ENCODE measurements at regions not wholly inside any gene's neighbourhood (a gene's known extent, or its start where the extent isn't known, plus 50 kb on each side); places are given as distances from the start of the nearest gene placed in this dataset.

DNA sequence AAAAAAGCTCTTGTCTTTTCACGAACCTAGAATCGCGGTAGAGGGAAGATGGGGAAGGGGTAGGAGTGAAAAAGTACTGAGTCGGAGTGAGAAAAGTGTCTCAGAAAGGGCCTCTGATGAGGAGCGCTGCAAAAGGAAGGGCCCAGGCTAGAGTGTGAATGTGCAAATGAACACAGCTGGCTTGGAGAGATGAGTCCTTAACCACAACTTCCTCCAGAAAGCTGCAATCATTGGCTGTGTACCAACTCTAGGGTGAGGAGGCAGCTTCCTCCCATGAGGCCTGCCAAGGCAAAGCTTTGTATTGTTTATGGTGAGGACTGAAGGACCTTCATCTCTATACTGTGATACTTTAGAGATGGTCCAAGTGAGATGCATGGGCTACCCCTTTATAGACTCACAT lies 566.9 kb upstream of the ANO5 start:
- peaks cover 22 to 39% (median 29%) of the 10 kb centered on the region in 10 experiments for H3K4me1 ChIP-seq
- no peaks in the 10 kb centered on the region for H3K36me3 ChIP-seq
- no peaks in the 10 kb centered on the region for H3K27me3 ChIP-seq
- peak overlapping the region in 10 of 11 experiments; percentile 3 to 78 (median 60); a peak in 17 of 22 replicates for H3K9ac ChIP-seq
- peak overlapping the region in 3 of 10 experiments; percentile 31 to 34 (median 31); a peak in 2 of 20 replicates for H3K4me3 ChIP-seq
- H4K20me1 ChIP-seq, result no peaks in the 10 kb centered on the region
- peak in 9 of 11 experiments; percentile 8 to 90 (median 78); a peak in 11 of 22 replicates for TF ChIP-seq Cebpa-rat (IDR thresholded peaks at IDR 0.05)
- peak overlapping the region; percentile 20 to 90 (median 82); a peak in 21 of 22 replicates for H3K27ac ChIP-seq
- peaks cover 0 to 15% (median 10%) of the 10 kb centered on the region in 11 experiments; a peak in 13 of 22 replicates for H3K9me3 ChIP-seq (replicated peaks in 1 of 11)
- H3K4me2 ChIP-seq, result peak overlapping the region; percentile 60 to 87 (median 75)

DNA sequence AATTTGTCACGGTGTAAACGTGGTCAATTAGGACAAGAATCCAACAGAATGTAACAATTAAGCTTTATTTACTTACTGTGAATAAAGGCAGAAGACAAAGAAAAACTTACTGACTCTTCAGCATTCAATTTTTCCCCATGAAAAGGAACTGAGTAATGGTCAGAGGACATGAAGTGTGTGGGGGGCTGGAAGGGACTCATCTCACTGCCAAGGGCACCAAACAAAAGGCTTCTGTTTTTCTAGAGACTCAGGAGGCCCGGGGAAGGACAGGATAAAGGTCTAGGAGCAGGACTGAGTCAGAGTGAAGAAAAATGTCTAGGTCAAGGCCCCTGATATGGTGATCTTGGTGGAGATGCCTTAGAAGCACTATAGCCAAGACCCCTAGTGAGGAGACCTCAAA lies 564.2 kb upstream of the ANO5 start:
- Histone ChIP-seq H3K4me2 (peak overlapping the region in 2 of 11 experiments; percentile 15 to 37; a peak in 2 of 22 replicates), H3K9me3 (replicated peaks in 1 of 11) (peaks cover 0 to 15% (median 10%) of the 10 kb centered on the region in 11 experiments; a peak in 13 of 22 replicates), H3K27me3 (no peaks in the 10 kb centered on the region), H3K9ac (no peak overlapping the region), H3K36me3 (no peaks in the 10 kb centered on the region), H3K4me3 (no peak overlapping the region), H3K27ac (peak overlapping the region in 5 of 11 experiments; percentile 82 to 90 (median 89); a peak in 8 of 22 replicates), H3K4me1 (peaks cover 22 to 39% (median 29%) of the 10 kb centered on the region in 10 experiments), H4K20me1 (no peaks in the 10 kb centered on the region)
- no peak for TF ChIP-seq Cebpa-rat (IDR thresholded peaks at IDR 0.05)

DNA sequence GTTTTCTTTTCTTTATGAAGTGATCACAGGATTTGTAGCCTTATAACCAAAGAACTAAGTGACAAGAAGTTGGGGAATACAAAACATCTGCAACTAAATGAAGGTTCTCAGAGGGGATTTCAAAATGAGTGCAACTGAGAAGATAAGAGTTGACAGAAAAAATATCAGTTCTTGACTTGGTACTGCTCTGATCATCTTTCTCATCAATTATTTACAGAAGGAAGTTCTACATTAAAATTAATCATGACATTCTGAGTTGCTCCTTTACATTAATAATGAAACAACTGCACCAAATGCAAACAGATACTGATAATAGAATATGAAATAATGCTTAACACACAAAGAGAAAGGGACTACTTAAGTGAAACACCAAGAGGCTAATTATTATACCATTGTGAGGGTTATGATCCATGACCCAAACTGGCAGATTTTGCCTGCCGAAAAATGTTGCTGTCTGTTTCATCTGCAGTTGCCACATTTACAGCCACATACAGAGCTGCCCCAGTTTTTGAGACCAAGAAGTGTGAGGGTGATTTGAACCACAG lies 561.9 kb upstream of the ANO5 start:
- no peak for TF ChIP-seq Cebpa-rat (IDR thresholded peaks at IDR 0.05)
- H3K4me3 ChIP-seq, result no peak overlapping the region
- peaks cover 0 to 15% (median 10%) of the 10 kb centered on the region in 11 experiments; a peak in 13 of 22 replicates for H3K9me3 ChIP-seq (replicated peaks in 1 of 11)
- H3K4me1 ChIP-seq, result peaks cover 14 to 42% (median 15%) of the 10 kb centered on the region in 10 experiments
- no peaks in the 10 kb centered on the region for H3K27me3 ChIP-seq
- no peaks in the 10 kb centered on the region for H3K36me3 ChIP-seq
- no peak overlapping the region for H3K9ac ChIP-seq
- H4K20me1 ChIP-seq, result no peaks in the 10 kb centered on the region
- no peak overlapping the region for H3K4me2 ChIP-seq
- no peak overlapping the region for H3K27ac ChIP-seq

DNA sequence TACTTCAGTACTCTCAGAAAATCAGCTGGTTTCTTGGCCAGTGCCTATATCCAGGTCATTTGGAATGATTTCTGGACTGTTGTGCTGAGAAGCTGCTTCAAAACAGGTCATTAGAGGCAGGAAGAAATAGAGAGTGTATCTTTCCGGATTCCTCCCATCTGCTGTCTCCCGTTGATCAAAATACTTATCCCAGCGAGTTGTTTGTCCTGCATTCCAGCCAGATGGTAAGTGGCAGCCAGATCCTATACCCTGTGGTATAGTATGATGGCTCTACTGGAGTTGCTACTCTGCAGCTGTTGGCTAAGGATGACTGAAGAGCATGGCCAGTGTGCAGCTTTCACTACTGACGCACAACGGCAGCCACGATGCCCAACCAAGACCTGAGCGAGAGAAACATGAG lies 560.9 kb upstream of the ANO5 start:
- Histone ChIP-seq H3K27ac (no peak overlapping the region), H3K36me3 (no peaks in the 10 kb centered on the region), H3K4me2 (no peak overlapping the region), H4K20me1 (no peaks in the 10 kb centered on the region), H3K27me3 (no peaks in the 10 kb centered on the region), H3K9me3 (replicated peaks in 1 of 11) (peaks cover 0 to 8% (median 6%) of the 10 kb centered on the region in 11 experiments; a peak in 12 of 22 replicates), H3K9ac (no peak overlapping the region), H3K4me3 (no peak overlapping the region), H3K4me1 (peaks cover 4 to 35% (median 6%) of the 10 kb centered on the region in 10 experiments)
- no peak for TF ChIP-seq Cebpa-rat (IDR thresholded peaks at IDR 0.05)

DNA sequence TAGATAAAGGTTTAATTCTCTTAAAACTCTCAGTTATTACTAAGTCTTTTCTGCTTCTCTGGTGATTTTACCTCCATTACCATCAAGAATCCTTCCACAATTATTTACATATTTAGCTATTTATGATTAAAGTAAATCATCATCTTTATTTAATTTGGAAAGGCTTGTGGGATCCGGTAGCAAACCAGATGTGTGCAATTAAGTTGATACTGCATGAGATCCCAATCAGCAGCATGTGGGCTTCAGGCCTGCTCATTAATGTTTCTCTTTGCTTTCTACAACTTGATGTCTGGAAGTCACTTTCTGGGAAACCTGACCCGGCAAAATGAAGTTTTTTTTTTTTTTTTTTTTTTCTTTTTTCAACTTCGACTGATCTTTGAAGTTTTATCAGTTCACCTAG lies 558.4 kb upstream of the ANO5 start:
- Histone ChIP-seq H3K9ac (no peak overlapping the region), H4K20me1 (no peaks in the 10 kb centered on the region), H3K4me2 (no peak overlapping the region), H3K36me3 (no peaks in the 10 kb centered on the region), H3K27me3 (no peaks in the 10 kb centered on the region), H3K9me3 (replicated peaks in 1 of 11) (no peaks in the 10 kb centered on the region), H3K4me3 (no peak overlapping the region), H3K27ac (no peak overlapping the region), H3K4me1 (peaks cover 0 to 19% (median 0%) of the 10 kb centered on the region in 10 experiments; a peak in 6 of 20 replicates)
- no peak for TF ChIP-seq Cebpa-rat (IDR thresholded peaks at IDR 0.05)

DNA sequence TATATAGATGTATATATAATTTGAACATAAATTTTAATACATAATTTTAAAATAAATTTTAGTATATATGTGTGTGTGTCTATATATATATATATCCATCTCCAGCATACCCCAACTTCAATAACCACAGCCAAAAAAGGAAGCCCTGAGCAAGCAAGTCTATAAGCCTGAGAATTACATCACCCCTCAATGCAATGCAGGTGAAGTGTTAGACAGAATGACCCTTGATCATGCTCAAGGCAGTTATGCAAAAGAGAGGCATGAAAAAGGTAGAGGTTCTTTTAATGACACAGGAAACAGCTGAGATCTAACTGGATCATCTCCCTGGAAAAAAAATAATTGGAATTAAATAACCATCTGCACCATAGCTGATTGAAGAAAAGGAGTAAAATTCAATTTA lies 557.9 kb upstream of the ANO5 start:
- Histone ChIP-seq H3K4me3 (no peak overlapping the region), H3K4me1 (peaks cover 0 to 20% (median under 1%) of the 10 kb centered on the region in 10 experiments; a peak in 9 of 20 replicates), H3K27ac (no peak overlapping the region), H3K9me3 (replicated peaks in 1 of 11) (no peaks in the 10 kb centered on the region), H4K20me1 (no peaks in the 10 kb centered on the region), H3K27me3 (no peaks in the 10 kb centered on the region), H3K36me3 (no peaks in the 10 kb centered on the region), H3K4me2 (peak overlapping the region in 3 of 11 experiments; percentile 24 to 55 (median 31); a peak in 4 of 22 replicates), H3K9ac (no peak overlapping the region)
- TF ChIP-seq Cebpa-rat (IDR thresholded peaks at IDR 0.05), result no peak

DNA sequence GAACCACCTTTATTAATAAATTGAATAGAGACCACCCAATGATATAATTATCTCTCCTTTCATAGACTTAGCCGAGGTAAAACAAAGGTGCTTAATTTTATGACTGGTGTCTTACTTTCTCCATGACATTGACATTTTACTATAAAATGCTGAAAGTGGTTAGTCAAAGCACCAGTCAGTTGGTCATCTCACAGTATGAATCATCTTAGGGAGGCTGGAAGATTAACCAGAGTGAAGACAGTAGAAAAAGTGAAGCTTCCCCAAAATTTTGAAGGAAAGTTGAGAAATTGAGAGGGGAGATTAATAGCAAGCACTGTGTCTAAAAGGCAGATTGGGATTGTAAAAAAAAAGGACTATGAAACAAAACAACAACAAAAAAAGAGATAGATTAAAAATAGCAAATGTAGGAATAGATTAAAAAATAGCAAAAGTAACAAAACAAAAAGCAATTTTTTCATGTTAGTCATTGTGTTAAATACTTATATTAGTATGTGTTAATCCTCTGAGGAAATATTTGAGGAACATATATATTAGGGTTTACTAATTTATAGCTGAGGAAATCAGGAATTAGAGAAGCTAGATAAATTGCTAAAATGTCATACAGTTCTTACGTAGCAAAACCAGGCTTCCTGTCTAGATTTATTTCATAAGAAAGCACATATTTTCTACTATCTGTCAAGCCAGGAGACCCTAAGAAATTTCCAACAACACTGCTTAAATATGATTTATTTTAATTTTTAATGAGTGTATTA lies 557.3 kb upstream of the ANO5 start:
- Histone ChIP-seq H3K27me3 (no peaks in the 10 kb centered on the region), H3K9ac (no peak overlapping the region), H3K36me3 (no peaks in the 10 kb centered on the region), H4K20me1 (no peaks in the 10 kb centered on the region), H3K4me1 (peaks cover 4 to 26% (median 5%) of the 10 kb centered on the region in 10 experiments; a peak in 14 of 20 replicates), H3K4me2 (peak overlapping the region in 3 of 11 experiments; percentile 24 to 55 (median 31); a peak in 3 of 22 replicates), H3K9me3 (replicated peaks in 1 of 11) (no peaks in the 10 kb centered on the region), H3K27ac (no peak overlapping the region), H3K4me3 (no peak overlapping the region)
- no peak for TF ChIP-seq Cebpa-rat (IDR thresholded peaks at IDR 0.05)

DNA sequence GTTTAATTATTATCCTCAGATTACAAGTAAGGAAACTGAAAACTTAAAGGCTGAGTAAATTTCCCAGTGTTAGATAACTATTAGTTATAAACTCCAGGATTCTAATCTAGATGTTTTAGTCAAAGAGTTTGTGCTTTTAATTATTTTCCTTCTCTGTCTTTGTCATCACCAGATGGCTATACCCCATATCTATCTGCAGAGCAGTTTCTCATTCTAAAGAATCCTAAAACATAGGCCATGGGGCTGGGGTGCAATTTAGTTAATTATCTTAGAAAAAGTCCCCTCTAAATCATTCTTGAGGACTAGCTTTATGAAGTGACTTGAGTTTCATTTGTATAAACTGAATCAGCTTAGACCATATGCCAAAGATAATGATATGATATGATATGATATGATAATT lies 556.3 kb upstream of the ANO5 start:
- H3K4me2 ChIP-seq, result no peak overlapping the region
- no peaks in the 10 kb centered on the region for H3K9me3 ChIP-seq (replicated peaks in 1 of 11)
- no peaks in the 10 kb centered on the region for H3K27me3 ChIP-seq
- H3K27ac ChIP-seq, result no peak overlapping the region
- no peak overlapping the region for H3K4me3 ChIP-seq
- H3K36me3 ChIP-seq, result no peaks in the 10 kb centered on the region
- no peak overlapping the region for H3K9ac ChIP-seq
- no peak for TF ChIP-seq Cebpa-rat (IDR thresholded peaks at IDR 0.05)
- peaks cover 4 to 31% (median 7%) of the 10 kb centered on the region in 10 experiments; a peak in 14 of 20 replicates for H3K4me1 ChIP-seq
- no peaks in the 10 kb centered on the region for H4K20me1 ChIP-seq

DNA sequence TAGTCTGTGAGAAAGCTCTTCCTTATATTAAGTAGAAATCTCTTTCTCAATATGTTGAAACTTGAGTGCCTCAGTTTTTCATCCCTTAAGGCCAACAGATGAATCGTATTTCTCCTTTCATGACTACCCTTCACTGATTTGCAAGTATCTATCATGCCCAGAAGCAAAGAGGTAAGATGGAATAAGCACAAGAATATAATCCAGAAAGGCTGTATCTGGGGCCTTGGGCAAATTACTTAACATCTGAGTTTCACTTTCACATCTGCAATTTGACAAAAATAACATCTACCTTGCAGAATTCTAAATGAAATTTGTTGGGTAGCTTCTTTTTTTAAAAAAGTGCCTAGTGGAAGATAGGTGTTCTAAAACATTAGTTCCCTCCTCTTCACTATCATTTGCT lies 552.4 kb upstream of the ANO5 start:
- Histone ChIP-seq H3K9me3 (replicated peaks in 1 of 11) (peaks cover 0 to 17% (median 0%) of the 10 kb centered on the region in 11 experiments; a peak in 5 of 22 replicates), H3K4me1 (peaks cover 4 to 20% (median 7%) of the 10 kb centered on the region in 10 experiments; a peak in 14 of 20 replicates), H3K27me3 (no peaks in the 10 kb centered on the region), H3K9ac (no peak overlapping the region), H3K4me3 (no peak overlapping the region), H3K27ac (0 out of 22 replicates have a peak overlapping the region, but pooled peaks of 1 of the 11 experiments have one; percentile 8), H3K36me3 (no peaks in the 10 kb centered on the region), H3K4me2 (peak overlapping the region in 10 of 11 experiments; percentile 10 to 46 (median 30); a peak in 12 of 22 replicates), H4K20me1 (no peaks in the 10 kb centered on the region)
- TF ChIP-seq Cebpa-rat (IDR thresholded peaks at IDR 0.05), result no peak
